MCF 10A (cell line): ENCODE measurements at regions not wholly inside any gene's neighbourhood (a gene's known extent, or its start where the extent isn't known, plus 50 kb on each side); places are given as distances from the start of the nearest gene placed in this dataset.

Source experiments
- BruUV-seq: library from RNA; stranded (reverse); fragments of 400-500 nt; replicated peaks from 2 replicates; lab custom pipeline; 2021; lab: Mats Ljungman, UMichigan
- CTCF ChIA-PET: fragments of 300-600 bp; sonication (Branson Sonifier 250); formaldehyde crosslinking; extraction: SDS; loops from one replicate; lab custom pipeline; 2021; ENCODE audit warnings: antibody characterized with exemption, inconsistent platforms; lab: Yijun Ruan, JAX
- POLR2A ChIA-PET: fragments of 300-600, 350-650 bp; sonication (Branson Sonifier 250); formaldehyde crosslinking; extraction: SDS; loops from one replicate; lab custom pipeline; 2020; ENCODE audit warnings: antibody characterized with exemption, inconsistent platforms; lab: Yijun Ruan, JAX
- DNase-seq: peaks from one replicate; pipeline ENCODE4 v3.0.0-alpha.2; 2018; ENCODE audit not compliant: unreplicated experiment
- H3K27ac Mint-ChIP-seq: one replicate; pipeline ENCODE4 v1.8.0; 2022; ENCODE audit warnings: mild to moderate bottlenecking, low read depth, mixed read lengths; ENCODE audit not compliant: unreplicated experiment
- H3K27me3 Mint-ChIP-seq: one replicate; pipeline ENCODE4 v1.8.0; 2022; ENCODE audit warnings: mixed read lengths; ENCODE audit not compliant: insufficient read depth, unreplicated experiment
- H3K36me3 Mint-ChIP-seq: one replicate; pipeline ENCODE4 v1.8.0; 2022; ENCODE audit warnings: mild to moderate bottlenecking, moderate library complexity, mixed read lengths; ENCODE audit not compliant: insufficient read depth, unreplicated experiment
- H3K4me1 Mint-ChIP-seq: one replicate; pipeline ENCODE4 v1.8.0; 2022; ENCODE audit warnings: mixed read lengths; ENCODE audit not compliant: insufficient read depth, unreplicated experiment
- H3K4me3 Mint-ChIP-seq: one replicate; pipeline ENCODE4 v1.8.0; 2022; ENCODE audit warnings: mild to moderate bottlenecking, moderate library complexity, mixed read lengths; ENCODE audit not compliant: unreplicated experiment
- H3K9me3 Mint-ChIP-seq: one replicate; pipeline ENCODE4 v1.8.0; 2022; ENCODE audit warnings: mixed read lengths; ENCODE audit not compliant: unreplicated experiment
- CTCF ChIP-seq: fragments of 200-600 bp; IDR thresholded peaks from one replicate; pipeline ENCODE4 v1.8.0; 2022; ENCODE audit warnings: antibody characterized with exemption, mild to moderate bottlenecking; ENCODE audit not compliant: unreplicated experiment
- intact Hi-C: fragments of 100-400 bp; cut with micrococcal nuclease; formaldehyde crosslinking; loops from 2 replicates; pipeline ENCODE4 v1.14.1; 2022

GRCh38 chr11:41947392-41947791 is 487.9 kb upstream of the LRRC4C start:
- peaks cover 7% of the 10 kb centered on the region for H3K9me3 Mint-ChIP-seq
- POLR2A ChIA-PET = no interaction called here
- intact Hi-C loops = no loop called here
- H3K36me3 Mint-ChIP-seq = no peaks in the 10 kb centered on the region
- BruUV-seq = no TSS peak
- no peaks in the 10 kb centered on the region for H3K27me3 Mint-ChIP-seq
- TF ChIP-seq CTCF = no peak
- H3K4me1 Mint-ChIP-seq = no peaks in the 10 kb centered on the region
- CTCF ChIA-PET = no interaction called here
- H3K27ac Mint-ChIP-seq = no peak overlapping the region
- no peak overlapping the region for H3K4me3 Mint-ChIP-seq
- DNase-seq = no peak

- Mint-ChIP-seq H3K9me3 (peaks cover 7% of the 10 kb centered on the region), H3K4me1 (peaks cover 11% of the 10 kb centered on the region), H3K36me3 (no peaks in the 10 kb centered on the region), H3K4me3 (no peak overlapping the region), H3K27ac (no peak overlapping the region), H3K27me3 (no peaks in the 10 kb centered on the region)
- intact Hi-C loops = no loop called here
- CTCF ChIA-PET = no interaction called here
- POLR2A ChIA-PET = no interaction called here
- TF ChIP-seq CTCF = no peak
- no TSS peak for BruUV-seq
- no peak for DNase-seq
Observed at GRCh38 chr11:41950470-41951143, 491.2 kb upstream of the LRRC4C start.

- H3K4me1 Mint-ChIP-seq = peaks cover 11% of the 10 kb centered on the region
- H3K4me3 Mint-ChIP-seq = no peak overlapping the region
- POLR2A ChIA-PET = interaction anchor here (0.6 kb wide), 1 partner anchor 716 kb away, joined by 5 read pairs; no protein-coding TSS in a partner anchor
- intact Hi-C loops = no loop called here
- TF ChIP-seq CTCF = no peak
- H3K27me3 Mint-ChIP-seq = no peaks in the 10 kb centered on the region
- no TSS peak for BruUV-seq
- H3K36me3 Mint-ChIP-seq = no peaks in the 10 kb centered on the region
- H3K9me3 Mint-ChIP-seq = peaks cover 7% of the 10 kb centered on the region
- CTCF ChIA-PET = no interaction called here
- peak; percentile 4 for DNase-seq
- peak overlapping the region; percentile 55 for H3K27ac Mint-ChIP-seq
Observed at GRCh38 chr11:41954034-41954433, 494.6 kb upstream of the LRRC4C start.

- no peak overlapping the region for H3K4me3 Mint-ChIP-seq
Observed at GRCh38 chr11:41955066-41955465, 495.6 kb upstream of the LRRC4C start.

More at GRCh38 chr11:41955066-41955465, 495.6 kb upstream of the LRRC4C start:
- Mint-ChIP-seq H3K36me3 (no peaks in the 10 kb centered on the region), H3K27me3 (no peaks in the 10 kb centered on the region), H3K27ac (no peak overlapping the region), H3K9me3 (no peaks in the 10 kb centered on the region), H3K4me1 (peaks cover 11% of the 10 kb centered on the region)
- CTCF ChIA-PET = no interaction called here
- DNase-seq = no peak
- TF ChIP-seq CTCF = no peak
- POLR2A ChIA-PET = no interaction called here
- intact Hi-C loops = no loop called here
- BruUV-seq = no TSS peak
